ENCODE measurements at regions not wholly inside any gene's neighbourhood (a gene's known extent, or its start where the extent isn't known, plus 50 kb on each side); places are given as distances from the start of the nearest gene placed in this dataset.

GRCh38 chr2:177056481-177056929 lies 156.1 kb upstream of the HNRNPA3 start:
- DNase-seq (ENCODE audit: extremely low read depth, low read depth), result no peak
- no peak for TF ChIP-seq CTCF (IDR thresholded peaks at IDR 0.05; ENCODE audit: low read depth, low read length)

DNA sequence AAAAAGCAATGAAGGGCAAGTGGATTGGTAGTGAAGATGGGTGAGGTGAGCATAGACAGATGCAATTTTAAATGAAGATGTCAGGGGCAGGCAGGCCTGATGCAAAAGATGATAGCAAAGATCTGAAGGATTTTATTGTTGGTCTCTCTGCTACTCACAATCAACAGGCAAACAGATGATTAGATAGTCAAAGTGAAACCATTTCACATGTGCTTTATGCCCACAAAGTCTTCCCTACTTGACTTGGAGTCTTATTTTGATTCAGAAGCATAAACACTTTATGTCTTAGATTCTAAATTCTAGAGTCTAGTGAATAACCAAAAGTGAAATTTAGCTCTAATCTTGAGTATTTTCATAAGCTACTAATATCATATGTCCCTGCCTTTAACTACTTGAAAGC lies 153.8 kb upstream of the HNRNPA3 start:
- no peak for DNase-seq (ENCODE audit: extremely low read depth, low read depth)
- TF ChIP-seq CTCF (IDR thresholded peaks at IDR 0.05; ENCODE audit: low read depth, low read length), result no peak

DNA sequence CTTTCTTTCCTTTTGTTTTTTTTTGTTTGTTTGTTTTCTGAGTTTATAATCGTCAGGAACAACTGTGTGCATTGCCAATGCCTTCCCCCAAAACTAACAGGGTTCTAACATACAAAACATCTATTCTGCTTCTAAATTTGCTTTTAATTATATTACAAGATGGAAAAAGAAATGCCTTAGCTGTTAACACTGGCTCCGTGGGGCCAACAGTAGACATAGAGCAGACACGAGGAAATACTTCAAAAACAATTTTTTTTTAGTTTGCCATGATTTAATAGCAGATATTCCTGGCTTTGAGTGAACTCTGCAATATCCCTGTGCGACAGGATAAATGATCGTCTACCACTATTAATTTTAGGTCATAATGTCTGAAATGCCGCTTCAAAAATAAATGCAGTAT lies 153.3 kb upstream of the HNRNPA3 start:
- no peak for TF ChIP-seq CTCF (IDR thresholded peaks at IDR 0.05; ENCODE audit: low read depth, low read length)

DNA sequence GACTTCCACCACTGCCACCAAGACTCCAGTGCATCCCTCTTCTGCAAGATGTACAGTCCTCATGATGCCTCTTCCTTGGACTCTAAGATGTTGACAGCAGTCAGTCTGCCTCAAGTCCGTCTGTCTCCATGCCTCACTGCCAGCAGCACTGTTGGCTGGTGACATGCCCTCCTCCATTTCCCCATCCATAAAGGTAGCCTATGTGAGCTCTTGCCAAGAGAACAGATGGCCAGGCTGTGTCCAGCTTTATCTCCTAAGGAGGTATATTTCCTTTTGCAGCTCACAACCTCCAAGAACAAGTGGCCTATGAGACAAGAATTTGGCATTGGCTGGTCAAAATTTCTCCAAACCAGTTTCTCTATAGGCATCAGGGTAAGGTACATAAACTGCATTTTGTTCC lies 149.3 kb upstream of the HNRNPA3 start:
- no peak for DNase-seq (ENCODE audit: extremely low read depth, low read depth)
- no peak for TF ChIP-seq CTCF (IDR thresholded peaks at IDR 0.05; ENCODE audit: low read depth, low read length)

More for the DNA sequence above, 153.3 kb upstream of the HNRNPA3 start:
- no peak for DNase-seq (ENCODE audit: extremely low read depth, low read depth)

DNA sequence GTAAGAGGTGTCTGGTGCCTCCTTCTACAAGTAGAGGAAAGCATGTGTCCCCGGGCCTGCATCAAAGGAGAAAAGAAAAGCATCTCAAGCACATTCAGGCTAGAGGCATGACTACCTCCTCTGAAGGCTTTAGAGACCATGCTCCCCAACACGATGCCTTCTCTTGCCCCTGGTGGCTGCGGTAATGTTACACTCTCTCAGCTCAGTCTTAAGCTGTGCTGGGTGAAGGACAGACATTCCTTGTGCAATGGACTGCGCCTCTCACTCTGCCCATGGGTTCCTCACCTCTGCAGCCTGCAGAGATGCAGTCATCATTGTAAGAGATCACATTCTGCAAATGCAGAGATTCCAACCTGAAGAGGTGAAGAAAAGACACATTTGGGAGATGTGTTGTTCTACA lies 148.2 kb upstream of the HNRNPA3 start:
- TF ChIP-seq CTCF (IDR thresholded peaks at IDR 0.05; ENCODE audit: low read depth, low read length), result no peak

GRCh38 chr2:177068967-177069366 lies 143.6 kb upstream of the HNRNPA3 start:
- TF ChIP-seq CTCF (IDR thresholded peaks at IDR 0.05; ENCODE audit: low read depth, low read length), result no peak
- DNase-seq (ENCODE audit: extremely low read depth, low read depth), result no peak

More for the DNA sequence above, 148.2 kb upstream of the HNRNPA3 start:
- no peak for DNase-seq (ENCODE audit: extremely low read depth, low read depth)

- no peak for DNase-seq (ENCODE audit: extremely low read depth, low read depth)
- TF ChIP-seq CTCF (IDR thresholded peaks at IDR 0.05; ENCODE audit: low read depth, low read length), result no peak
Measured at GRCh38 chr2:177072090-177072489, 140.5 kb upstream of the HNRNPA3 start.
